Fibroblast of mammary gland (primary cell): ENCODE measurements at regions not wholly inside any gene's neighbourhood (a gene's known extent, or its start where the extent isn't known, plus 50 kb on each side); places are given as distances from the start of the nearest gene placed in this dataset.

ENCODE experiments used
- DNase-seq: peaks from one replicate; pipeline ENCODE4 v3.0.0-alpha.2; 2010; ENCODE audit warnings: low read depth
- H3K4me3 ChIP-seq: 2 replicates; pipeline ENCODE4 v1.5.1; 2011; ENCODE audit warnings: low read depth, mild to moderate bottlenecking, low read length, moderate library complexity; ENCODE audit not compliant: control insufficient read depth
- TF ChIP-seq, protein P1 (sequence below): conservative IDR thresholded peaks from 2 replicates; pipeline ENCODE4 v1.5.1; 2011; ENCODE audit warnings: low read depth, low read length, inconsistent platforms; ENCODE audit not compliant: control insufficient read depth, insufficient read depth

- H3K4me3 ChIP-seq, result no peak overlapping the region
- no peak for DNase-seq
- TF ChIP-seq, protein P1, sequence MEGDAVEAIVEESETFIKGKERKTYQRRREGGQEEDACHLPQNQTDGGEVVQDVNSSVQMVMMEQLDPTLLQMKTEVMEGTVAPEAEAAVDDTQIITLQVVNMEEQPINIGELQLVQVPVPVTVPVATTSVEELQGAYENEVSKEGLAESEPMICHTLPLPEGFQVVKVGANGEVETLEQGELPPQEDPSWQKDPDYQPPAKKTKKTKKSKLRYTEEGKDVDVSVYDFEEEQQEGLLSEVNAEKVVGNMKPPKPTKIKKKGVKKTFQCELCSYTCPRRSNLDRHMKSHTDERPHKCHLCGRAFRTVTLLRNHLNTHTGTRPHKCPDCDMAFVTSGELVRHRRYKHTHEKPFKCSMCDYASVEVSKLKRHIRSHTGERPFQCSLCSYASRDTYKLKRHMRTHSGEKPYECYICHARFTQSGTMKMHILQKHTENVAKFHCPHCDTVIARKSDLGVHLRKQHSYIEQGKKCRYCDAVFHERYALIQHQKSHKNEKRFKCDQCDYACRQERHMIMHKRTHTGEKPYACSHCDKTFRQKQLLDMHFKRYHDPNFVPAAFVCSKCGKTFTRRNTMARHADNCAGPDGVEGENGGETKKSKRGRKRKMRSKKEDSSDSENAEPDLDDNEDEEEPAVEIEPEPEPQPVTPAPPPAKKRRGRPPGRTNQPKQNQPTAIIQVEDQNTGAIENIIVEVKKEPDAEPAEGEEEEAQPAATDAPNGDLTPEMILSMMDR, result no peak
Observed at GRCh38 chr11:134489728-134490127, 77.7 kb upstream of the B3GAT1 start.

DNA sequence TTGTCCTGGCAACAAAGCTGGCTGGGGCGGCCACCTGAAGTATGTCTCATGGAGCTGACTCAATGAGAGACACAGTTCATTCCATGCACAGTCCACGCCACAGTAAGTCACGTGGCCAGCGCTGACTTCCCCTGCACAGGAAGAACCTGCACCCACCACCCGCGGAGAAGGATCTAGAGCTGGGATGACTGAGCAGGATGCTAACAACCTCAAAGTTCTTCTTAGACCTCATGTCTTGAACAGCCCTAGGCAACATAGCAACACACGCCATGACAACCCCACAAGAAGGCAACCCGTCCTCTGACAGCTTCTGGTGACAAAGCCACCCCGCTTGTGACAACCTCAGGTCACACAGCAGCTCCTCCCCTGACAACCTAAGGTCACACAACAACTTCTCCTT, 76.9 kb upstream of the B3GAT1 start:
- DNase-seq, result no peak
- TF ChIP-seq, protein P1, result no peak

DNA sequence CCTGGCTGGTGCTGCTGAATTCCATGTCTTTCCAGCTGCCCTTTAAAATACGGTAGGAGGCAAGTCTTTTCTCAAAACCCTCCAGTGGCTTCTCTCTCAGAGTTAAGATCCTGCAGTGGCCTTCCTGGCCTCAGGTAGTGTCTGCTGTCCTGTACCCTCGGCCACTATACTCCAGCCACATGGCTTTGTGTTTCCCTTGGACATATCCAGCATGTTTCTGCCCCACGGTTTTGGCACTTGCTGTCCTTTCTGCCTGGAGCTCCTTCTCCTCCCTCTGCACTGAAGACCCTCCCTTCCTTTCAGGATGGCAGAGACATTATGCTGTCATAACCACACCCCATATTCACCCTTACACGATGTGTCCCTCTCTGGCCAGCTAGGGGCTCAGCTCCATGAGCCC, 76.5 kb upstream of the B3GAT1 start:
- no peak overlapping the region for H3K4me3 ChIP-seq
- DNase-seq, result no peak
- TF ChIP-seq, protein P1, result no peak

More for the DNA sequence above, 76.9 kb upstream of the B3GAT1 start:
- H3K4me3 ChIP-seq, result no peak overlapping the region

DNA sequence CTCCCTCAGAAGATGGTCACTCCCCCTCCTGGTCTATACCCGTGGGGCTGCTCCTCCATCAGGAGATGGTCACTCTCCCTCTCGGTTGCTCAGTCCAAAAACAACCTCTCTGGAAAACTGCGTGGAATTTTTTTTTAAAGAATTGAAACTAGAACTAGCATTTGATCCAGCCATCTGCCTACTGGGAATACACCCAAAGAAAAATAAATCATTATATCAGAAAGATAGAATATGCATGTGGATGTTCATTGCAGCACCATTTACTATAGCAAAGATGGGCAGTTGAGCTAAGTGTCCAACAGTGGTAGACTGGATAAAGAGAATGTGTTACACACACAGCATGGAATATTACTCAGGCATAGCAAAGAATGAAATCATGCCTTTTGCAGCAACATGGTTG, 75.7 kb upstream of the B3GAT1 start:
- DNase-seq, result no peak
- TF ChIP-seq, protein P1, result no peak
- H3K4me3 ChIP-seq, result no peak overlapping the region

DNA sequence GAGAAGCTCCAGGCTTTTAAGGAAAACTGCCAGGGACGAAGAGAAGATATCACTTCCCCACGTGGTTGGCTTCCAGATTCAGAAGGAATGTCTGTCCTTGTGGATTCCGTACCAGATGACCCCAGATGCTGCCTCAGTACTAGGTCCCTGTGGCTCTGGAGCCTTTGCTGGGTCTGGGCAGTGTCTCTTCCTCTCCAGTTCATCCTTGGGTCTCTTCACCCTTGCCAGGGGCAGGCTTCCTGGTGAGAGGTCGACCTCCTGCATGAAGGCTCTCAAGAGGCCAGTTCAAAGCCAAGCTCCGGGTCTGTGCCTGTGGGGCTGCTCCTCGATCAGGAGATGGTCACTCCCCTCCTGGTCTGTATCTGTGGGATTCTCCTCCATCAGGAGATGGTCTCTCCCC, 74.7 kb upstream of the B3GAT1 start:
- TF ChIP-seq, protein P1, result no peak
- DNase-seq, result no peak
- H3K4me3 ChIP-seq, result no peak overlapping the region

DNA sequence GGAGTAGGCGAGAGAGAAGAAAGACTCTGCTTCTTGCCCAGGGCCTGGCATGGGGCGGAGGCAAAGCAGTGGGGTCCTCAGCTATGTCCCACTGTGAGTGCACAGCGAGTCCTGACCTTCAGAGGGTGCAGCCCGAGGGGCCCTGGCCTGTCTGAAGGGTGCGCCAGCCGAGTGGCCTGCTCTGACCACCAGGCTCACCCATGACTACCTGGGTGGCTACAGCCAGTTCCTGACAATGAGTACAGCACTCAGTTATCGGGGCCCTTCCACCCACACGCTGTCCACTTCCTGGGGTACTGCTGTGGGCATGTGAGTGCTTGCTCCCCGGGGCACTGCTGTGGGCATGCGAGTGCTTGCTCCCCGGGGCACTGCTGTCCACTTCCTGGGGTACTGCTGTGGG, 74.1 kb upstream of the B3GAT1 start:
- no peak overlapping the region for H3K4me3 ChIP-seq
- TF ChIP-seq, protein P1, result no peak
- DNase-seq, result no peak

- DNase-seq, result no peak
- TF ChIP-seq, protein P1, result no peak
Observed at GRCh38 chr11:134485316-134485715, 73.3 kb upstream of the B3GAT1 start.

More at GRCh38 chr11:134485316-134485715, 73.3 kb upstream of the B3GAT1 start:
- H3K4me3 ChIP-seq, result no peak overlapping the region
